ENCODE measurements at regions not wholly inside any gene's neighbourhood (a gene's known extent, or its start where the extent isn't known, plus 50 kb on each side); places are given as distances from the start of the nearest gene placed in this dataset.

- TF ChIP-seq, protein P1, sequence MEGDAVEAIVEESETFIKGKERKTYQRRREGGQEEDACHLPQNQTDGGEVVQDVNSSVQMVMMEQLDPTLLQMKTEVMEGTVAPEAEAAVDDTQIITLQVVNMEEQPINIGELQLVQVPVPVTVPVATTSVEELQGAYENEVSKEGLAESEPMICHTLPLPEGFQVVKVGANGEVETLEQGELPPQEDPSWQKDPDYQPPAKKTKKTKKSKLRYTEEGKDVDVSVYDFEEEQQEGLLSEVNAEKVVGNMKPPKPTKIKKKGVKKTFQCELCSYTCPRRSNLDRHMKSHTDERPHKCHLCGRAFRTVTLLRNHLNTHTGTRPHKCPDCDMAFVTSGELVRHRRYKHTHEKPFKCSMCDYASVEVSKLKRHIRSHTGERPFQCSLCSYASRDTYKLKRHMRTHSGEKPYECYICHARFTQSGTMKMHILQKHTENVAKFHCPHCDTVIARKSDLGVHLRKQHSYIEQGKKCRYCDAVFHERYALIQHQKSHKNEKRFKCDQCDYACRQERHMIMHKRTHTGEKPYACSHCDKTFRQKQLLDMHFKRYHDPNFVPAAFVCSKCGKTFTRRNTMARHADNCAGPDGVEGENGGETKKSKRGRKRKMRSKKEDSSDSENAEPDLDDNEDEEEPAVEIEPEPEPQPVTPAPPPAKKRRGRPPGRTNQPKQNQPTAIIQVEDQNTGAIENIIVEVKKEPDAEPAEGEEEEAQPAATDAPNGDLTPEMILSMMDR (IDR thresholded peaks at IDR 0.05), result no peak
- no peak for TF ChIP-seq POLR2AphosphoS5 (IDR thresholded peaks at IDR 0.05; ENCODE audit: insufficient read depth in 1 of 2, low read depth in 1 of 2)
Measured at GRCh38 chr4:58510652-58511051, 1400.5 kb upstream of the IGFBP7 start.
